Breast epithelium (tissue), 4 donors: ENCODE measurements at regions not wholly inside any gene's neighbourhood (a gene's known extent, or its start where the extent isn't known, plus 50 kb on each side); places are given as distances from the start of the nearest gene placed in this dataset.

ENCODE experiments used
- DNase-seq, 2 donors: peaks; one replicate each; pipeline ENCODE4 v3.0.0-alpha.2; 2019; ENCODE audit warnings: low spot score in 2 of 2
- H3K27ac ChIP-seq, 2 donors: fragments of 200-600 bp; sonication (generic) in 1 of 2; one replicate each; pipeline ENCODE4 v1.5.1; 2016 to 2019; ENCODE audit warnings: mild to moderate bottlenecking in 1 of 2
- H3K27me3 ChIP-seq, 2 donors: fragments of 200-600 bp; sonication (generic) in 1 of 2; one replicate each; pipeline versions ENCODE4 v1.5.1 to v1.6.0; 2017 to 2019; ENCODE audit warnings: control low read depth in 1 of 2, mild to moderate bottlenecking in 1 of 2
- H3K36me3 ChIP-seq: fragments of 200-600 bp; one replicate; pipeline ENCODE4 v1.5.1; 2019
- H3K4me1 ChIP-seq, 2 donors: fragments of 200-600 bp; sonication (generic); one replicate each; pipeline ENCODE4 v1.5.1; 2016 to 2019; ENCODE audit warnings: control low read depth in 1 of 2
- H3K4me3 ChIP-seq, 3 donors: fragments of 200-600 bp; sonication (generic); 1 replicate in 2 of 3; 2 replicates in 1 of 3; pipeline ENCODE4 v1.5.1; 2016 to 2019; ENCODE audit warnings: mild to moderate bottlenecking in 3 of 3, moderate library complexity in 2 of 3
- H3K9me3 ChIP-seq, 2 donors: fragments of 200-600 bp; sonication (generic) in 1 of 2; one replicate each; pipeline ENCODE4 v1.5.1; 2016 to 2019; ENCODE audit warnings: control low read depth in 1 of 2
- CTCF ChIP-seq, 3 donors: fragments of 450-650 bp; IDR thresholded peaks; one replicate each; pipeline ENCODE4 v1.5.1; 2016 to 2017; ENCODE audit warnings: antibody characterized with exemption in 3 of 3, mild to moderate bottlenecking in 3 of 3, moderate library complexity in 3 of 3
- POLR2A ChIP-seq: fragments of 450-650 bp; IDR thresholded peaks from one replicate; pipeline ENCODE4 v1.6.1; 2016; ENCODE audit warnings: antibody characterized with exemption, mild to moderate bottlenecking, moderate library complexity
- POLR2AphosphoS5 ChIP-seq, 3 donors: sonication (generic); formaldehyde crosslinking; IDR thresholded peaks; one replicate each; pipeline ENCODE4 v1.6.1; 2017; ENCODE audit warnings: antibody characterized with exemption in 3 of 3
- intact Hi-C: fragments of 100-400 bp; cut with DNase I; formaldehyde crosslinking; loops from one replicate; pipeline ENCODE4 v1.15.1; 2023; ENCODE audit warnings: low total_unique reads

- H3K9me3 ChIP-seq: no peaks in the 10 kb centered on the region
- H3K4me3 ChIP-seq: no peak overlapping the region
- intact Hi-C loops: no loop called here
- H3K27ac ChIP-seq: no peak overlapping the region
- no peaks in the 10 kb centered on the region for H3K27me3 ChIP-seq
- TF ChIP-seq CTCF (IDR thresholded peaks at IDR 0.05) (no peak), POLR2AphosphoS5 (IDR thresholded peaks at IDR 0.05) (no peak), POLR2A (no peak)
- DNase-seq: no peak
- H3K4me1 ChIP-seq: peaks cover 0 to 5% of the 10 kb centered on the region in 2 donors
- H3K36me3 ChIP-seq: no peaks in the 10 kb centered on the region
These were observed 223.1 kb upstream of the JUN start for GRCh38 chr1:59006932-59007331.

GRCh38 chr1:59007429-59007819 is 223.6 kb upstream of the JUN start:
- Histone ChIP-seq H3K4me1 (peaks cover 0 to 5% of the 10 kb centered on the region in 2 donors), H3K27ac (peak overlapping the region in 1 of 2 donors; percentile 40), H3K27me3 (no peaks in the 10 kb centered on the region), H3K4me3 (no peak overlapping the region), H3K36me3 (no peaks in the 10 kb centered on the region), H3K9me3 (no peaks in the 10 kb centered on the region)
- intact Hi-C loops: no loop called here
- no peak for TF ChIP-seq CTCF (IDR thresholded peaks at IDR 0.05)
- no peak for TF ChIP-seq POLR2A
- no peak for TF ChIP-seq POLR2AphosphoS5 (IDR thresholded peaks at IDR 0.05)
- DNase-seq: no peak

GRCh38 chr1:59007820-59008598 is 224.2 kb upstream of the JUN start:
- Histone ChIP-seq H3K27ac (peak overlapping the region; percentile 34 to 40), H3K36me3 (no peaks in the 10 kb centered on the region), H3K27me3 (no peaks in the 10 kb centered on the region), H3K4me3 (no peak overlapping the region), H3K9me3 (no peaks in the 10 kb centered on the region), H3K4me1 (peaks cover 0 to 5% of the 10 kb centered on the region in 2 donors)
- DNase-seq: no peak
- no peak for TF ChIP-seq CTCF (IDR thresholded peaks at IDR 0.05)
- intact Hi-C loops: no loop called here

- H3K9me3 ChIP-seq: no peaks in the 10 kb centered on the region
- no peak overlapping the region for H3K4me3 ChIP-seq
- no peak for DNase-seq
- peaks cover 0 to 5% of the 10 kb centered on the region in 2 donors for H3K4me1 ChIP-seq
- intact Hi-C loops: no loop called here
- no peak for TF ChIP-seq POLR2A
- TF ChIP-seq POLR2AphosphoS5 (IDR thresholded peaks at IDR 0.05): no peak
- no peaks in the 10 kb centered on the region for H3K36me3 ChIP-seq
- no peaks in the 10 kb centered on the region for H3K27me3 ChIP-seq
- peak overlapping the region; percentile 34 to 40 for H3K27ac ChIP-seq
These were observed 224.9 kb upstream of the JUN start for GRCh38 chr1:59008599-59009347.

- intact Hi-C loops: no loop called here
- Histone ChIP-seq H3K9me3 (no peaks in the 10 kb centered on the region), H3K27me3 (no peaks in the 10 kb centered on the region), H3K27ac (no peak overlapping the region), H3K4me3 (no peak overlapping the region), H3K4me1 (peaks cover 0 to 5% of the 10 kb centered on the region in 2 donors), H3K36me3 (no peaks in the 10 kb centered on the region)
- TF ChIP-seq POLR2A (no peak), CTCF (IDR thresholded peaks at IDR 0.05) (no peak), POLR2AphosphoS5 (IDR thresholded peaks at IDR 0.05) (no peak)
- DNase-seq: no peak
These were observed 227.8 kb upstream of the JUN start for GRCh38 chr1:59011663-59012062.
